Neural cell (in vitro differentiated cells): ENCODE measurements at regions not wholly inside any gene's neighbourhood (a gene's known extent, or its start where the extent isn't known, plus 50 kb on each side); places are given as distances from the start of the nearest gene placed in this dataset.

ENCODE experiments used
- H2AFZ ChIP-seq: fragments of 200-600, 300-800 bp; sonication (generic), shearing (Covaris generic); 2 replicates; pipeline ENCODE4 v1.6.0; 2014; ENCODE audit warnings: low read depth, mild to moderate bottlenecking, antibody characterized with exemption, low read length, moderate library complexity
- H3F3A ChIP-seq: fragments of 200-600 bp; shearing (Covaris generic); 2 replicates; pipeline ENCODE4 v1.6.1; 2016; ENCODE audit warnings: mild to moderate bottlenecking, moderate library complexity, mixed read lengths, antibody characterized with exemption, low read length; ENCODE audit not compliant: insufficient read depth, poor library complexity, severe bottlenecking
- H3K27ac ChIP-seq: fragments of 200-600, 300-800 bp; sonication (generic), shearing (Covaris generic); 2 replicates; pipeline ENCODE4 v1.5.1; 2014; ENCODE audit warnings: mild to moderate bottlenecking, low read length, moderate library complexity
- H3K27me3 ChIP-seq: fragments of 300-800, 200-600 bp; sonication (generic), shearing (Covaris generic); 2 replicates; pipeline ENCODE4 v1.6.0; 2014; ENCODE audit warnings: mild to moderate bottlenecking, low read depth, low read length, moderate library complexity; ENCODE audit not compliant: insufficient read depth
- H3K36me3 ChIP-seq: fragments of 300-800, 200-600 bp; sonication (generic), shearing (Covaris generic); 2 replicates; pipeline ENCODE4 v1.5.1; 2014; ENCODE audit warnings: mild to moderate bottlenecking, antibody characterized with exemption, low read length, moderate library complexity; ENCODE audit not compliant: insufficient read depth
- H3K4me2 ChIP-seq: fragments of 300-800, 200-600 bp; sonication (generic), shearing (Covaris generic); 2 replicates; pipeline ENCODE4 v1.6.0; 2014; ENCODE audit warnings: mild to moderate bottlenecking, low read length
- H3K4me3 ChIP-seq: fragments of 300-800, 200-600 bp; sonication (generic), shearing (Covaris generic); 2 replicates; pipeline ENCODE4 v1.5.1; 2014; ENCODE audit warnings: mild to moderate bottlenecking, low read length, moderate library complexity
- H3K79me2 ChIP-seq: fragments of 200-600 bp; shearing (Covaris generic); replicated peaks from 2 replicates; pipeline ENCODE4 v1.6.0; 2014; ENCODE audit warnings: mild to moderate bottlenecking, low read length, moderate library complexity; ENCODE audit not compliant: insufficient read depth
- H3K9ac ChIP-seq: fragments of 300-800, 200-600 bp; sonication (generic), shearing (Covaris generic); 2 replicates; pipeline ENCODE4 v1.6.1; 2016; ENCODE audit warnings: mild to moderate bottlenecking, low read length, mixed read lengths
- H3K9me2 ChIP-seq: fragments of 200-600 bp; shearing (Covaris generic); 2 replicates; pipeline ENCODE4 v1.6.1; 2016; ENCODE audit warnings: mild to moderate bottlenecking, low read length, mixed read lengths; ENCODE audit not compliant: insufficient read depth
- H3K9me3 ChIP-seq: fragments of 200-600, 300-800 bp; sonication (generic), shearing (Covaris generic); 2 replicates; pipeline ENCODE4 v1.6.1; 2016; ENCODE audit warnings: mild to moderate bottlenecking, mixed run types, low read length, moderate library complexity, mixed read lengths
- H4K20me1 ChIP-seq: fragments of 200-600 bp; shearing (Covaris generic); 2 replicates; pipeline ENCODE4 v1.6.1; 2016; ENCODE audit warnings: mild to moderate bottlenecking, mixed run types; ENCODE audit not compliant: insufficient read depth
- EP300 ChIP-seq: fragments of 450-650 bp; conservative IDR thresholded peaks from 2 replicates; pipeline ENCODE4 v1.6.1; 2014; ENCODE audit warnings: antibody characterized with exemption, mild to moderate bottlenecking, moderate library complexity; ENCODE audit not compliant: poor library complexity, severe bottlenecking
- EZH2 ChIP-seq: fragments of 200-600, 300-800 bp; shearing (Covaris generic), sonication (generic); IDR thresholded peaks from 2 replicates; pipeline ENCODE4 v1.6.1; 2014; ENCODE audit warnings: antibody characterized with exemption, low read length, borderline replicate concordance, mild to moderate bottlenecking; ENCODE audit not compliant: insufficient read depth, poor library complexity, severe bottlenecking
- MXI1 ChIP-seq: fragments of 450-650 bp; conservative IDR thresholded peaks from 2 replicates; pipeline ENCODE4 v1.6.1; 2014; ENCODE audit warnings: antibody characterized with exemption, mild to moderate bottlenecking; ENCODE audit not compliant: poor library complexity, severe bottlenecking
- POLR2AphosphoS5 ChIP-seq: IDR thresholded peaks from 2 replicates; pipeline ENCODE4 v1.6.1; 2012
- RAD21 ChIP-seq: fragments of 450-650 bp; conservative IDR thresholded peaks from 2 replicates; pipeline ENCODE4 v1.6.1; 2014; ENCODE audit warnings: antibody characterized with exemption, mild to moderate bottlenecking, moderate library complexity
- SMC3 ChIP-seq: fragments of 450-650 bp; conservative IDR thresholded peaks from 2 replicates; pipeline ENCODE4 v1.6.1; 2014; ENCODE audit warnings: antibody characterized with exemption, mild to moderate bottlenecking, moderate library complexity; ENCODE audit not compliant: poor library complexity
- TAF1 ChIP-seq: IDR thresholded peaks from 2 replicates; pipeline ENCODE4 v1.6.1; 2012; ENCODE audit warnings: low read depth
- TF ChIP-seq, protein P1 (sequence below): fragments of 450-650 bp; IDR thresholded peaks from 2 replicates; pipeline ENCODE4 v1.5.1; 2014; ENCODE audit warnings: antibody characterized with exemption, mild to moderate bottlenecking, moderate library complexity; ENCODE audit not compliant: poor library complexity, severe bottlenecking
- TF ChIP-seq, protein P2 (sequence below): IDR thresholded peaks from 2 replicates; pipeline ENCODE4 v1.6.1; 2012; ENCODE audit warnings: borderline replicate concordance

DNA sequence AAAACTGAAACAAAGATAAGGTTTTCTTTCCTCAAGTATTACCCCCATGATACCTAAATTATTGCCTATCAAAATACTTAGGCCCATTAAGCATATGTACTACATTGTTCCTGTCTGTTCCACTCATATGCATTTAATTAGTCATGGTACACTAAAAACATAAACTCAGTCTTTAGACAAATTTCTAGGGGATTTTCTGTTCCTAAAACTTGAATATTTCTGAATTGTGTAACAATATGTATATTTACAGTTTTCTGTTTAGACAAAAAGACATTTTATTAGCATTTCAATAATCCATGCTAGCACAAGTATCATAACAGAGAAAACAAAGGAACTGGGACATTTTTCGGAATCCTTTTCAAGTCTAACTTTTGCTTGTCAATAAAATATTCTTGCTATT is 234.2 kb downstream of the CRPPA start:
- H3F3A ChIP-seq: no peaks in the 10 kb centered on the region
- no peak overlapping the region for H2AFZ ChIP-seq
- no peaks in the 10 kb centered on the region for H3K27me3 ChIP-seq
- H3K9me3 ChIP-seq: no peaks in the 10 kb centered on the region
- no peaks in the 10 kb centered on the region for H3K9me2 ChIP-seq
- no peak overlapping the region for H3K4me3 ChIP-seq
- TF ChIP-seq, protein P1, sequence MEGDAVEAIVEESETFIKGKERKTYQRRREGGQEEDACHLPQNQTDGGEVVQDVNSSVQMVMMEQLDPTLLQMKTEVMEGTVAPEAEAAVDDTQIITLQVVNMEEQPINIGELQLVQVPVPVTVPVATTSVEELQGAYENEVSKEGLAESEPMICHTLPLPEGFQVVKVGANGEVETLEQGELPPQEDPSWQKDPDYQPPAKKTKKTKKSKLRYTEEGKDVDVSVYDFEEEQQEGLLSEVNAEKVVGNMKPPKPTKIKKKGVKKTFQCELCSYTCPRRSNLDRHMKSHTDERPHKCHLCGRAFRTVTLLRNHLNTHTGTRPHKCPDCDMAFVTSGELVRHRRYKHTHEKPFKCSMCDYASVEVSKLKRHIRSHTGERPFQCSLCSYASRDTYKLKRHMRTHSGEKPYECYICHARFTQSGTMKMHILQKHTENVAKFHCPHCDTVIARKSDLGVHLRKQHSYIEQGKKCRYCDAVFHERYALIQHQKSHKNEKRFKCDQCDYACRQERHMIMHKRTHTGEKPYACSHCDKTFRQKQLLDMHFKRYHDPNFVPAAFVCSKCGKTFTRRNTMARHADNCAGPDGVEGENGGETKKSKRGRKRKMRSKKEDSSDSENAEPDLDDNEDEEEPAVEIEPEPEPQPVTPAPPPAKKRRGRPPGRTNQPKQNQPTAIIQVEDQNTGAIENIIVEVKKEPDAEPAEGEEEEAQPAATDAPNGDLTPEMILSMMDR: no peak
- TF ChIP-seq TAF1 (no peak), EP300 (no peak), MXI1 (no peak), RAD21 (no peak), EZH2 (no peak), POLR2AphosphoS5 (no peak), SMC3 (no peak)
- TF ChIP-seq, protein P2, sequence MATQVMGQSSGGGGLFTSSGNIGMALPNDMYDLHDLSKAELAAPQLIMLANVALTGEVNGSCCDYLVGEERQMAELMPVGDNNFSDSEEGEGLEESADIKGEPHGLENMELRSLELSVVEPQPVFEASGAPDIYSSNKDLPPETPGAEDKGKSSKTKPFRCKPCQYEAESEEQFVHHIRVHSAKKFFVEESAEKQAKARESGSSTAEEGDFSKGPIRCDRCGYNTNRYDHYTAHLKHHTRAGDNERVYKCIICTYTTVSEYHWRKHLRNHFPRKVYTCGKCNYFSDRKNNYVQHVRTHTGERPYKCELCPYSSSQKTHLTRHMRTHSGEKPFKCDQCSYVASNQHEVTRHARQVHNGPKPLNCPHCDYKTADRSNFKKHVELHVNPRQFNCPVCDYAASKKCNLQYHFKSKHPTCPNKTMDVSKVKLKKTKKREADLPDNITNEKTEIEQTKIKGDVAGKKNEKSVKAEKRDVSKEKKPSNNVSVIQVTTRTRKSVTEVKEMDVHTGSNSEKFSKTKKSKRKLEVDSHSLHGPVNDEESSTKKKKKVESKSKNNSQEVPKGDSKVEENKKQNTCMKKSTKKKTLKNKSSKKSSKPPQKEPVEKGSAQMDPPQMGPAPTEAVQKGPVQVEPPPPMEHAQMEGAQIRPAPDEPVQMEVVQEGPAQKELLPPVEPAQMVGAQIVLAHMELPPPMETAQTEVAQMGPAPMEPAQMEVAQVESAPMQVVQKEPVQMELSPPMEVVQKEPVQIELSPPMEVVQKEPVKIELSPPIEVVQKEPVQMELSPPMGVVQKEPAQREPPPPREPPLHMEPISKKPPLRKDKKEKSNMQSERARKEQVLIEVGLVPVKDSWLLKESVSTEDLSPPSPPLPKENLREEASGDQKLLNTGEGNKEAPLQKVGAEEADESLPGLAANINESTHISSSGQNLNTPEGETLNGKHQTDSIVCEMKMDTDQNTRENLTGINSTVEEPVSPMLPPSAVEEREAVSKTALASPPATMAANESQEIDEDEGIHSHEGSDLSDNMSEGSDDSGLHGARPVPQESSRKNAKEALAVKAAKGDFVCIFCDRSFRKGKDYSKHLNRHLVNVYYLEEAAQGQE: no peak
- H3K9ac ChIP-seq: no peak overlapping the region
- H3K36me3 ChIP-seq: no peaks in the 10 kb centered on the region
- H3K4me2 ChIP-seq: no peak overlapping the region
- H3K27ac ChIP-seq: no peak overlapping the region
- H3K79me2 ChIP-seq: no peaks in the 10 kb centered on the region
- no peaks in the 10 kb centered on the region for H4K20me1 ChIP-seq

DNA sequence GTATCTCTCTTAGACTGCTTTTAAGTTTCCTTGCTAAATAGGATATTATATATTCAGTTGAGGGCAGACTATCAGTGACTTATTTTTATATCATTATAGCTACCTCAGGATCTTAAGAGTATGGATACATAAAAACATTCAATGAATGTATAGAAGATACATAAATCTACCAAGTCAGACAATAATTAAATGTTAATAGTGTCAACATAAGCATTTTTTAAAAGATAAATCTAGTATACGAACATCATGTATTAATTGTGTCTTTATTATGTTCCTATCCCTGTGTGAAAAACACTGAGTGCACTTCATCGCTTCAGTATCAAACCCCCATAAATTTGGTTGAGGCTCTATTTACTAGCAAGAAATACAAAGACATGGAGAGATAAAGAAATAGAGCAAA is 242.8 kb downstream of the CRPPA start:
- Histone ChIP-seq H3K27ac (no peak overlapping the region), H3K4me3 (no peak overlapping the region), H3K36me3 (no peaks in the 10 kb centered on the region), H3K9me2 (no peaks in the 10 kb centered on the region), H3F3A (no peaks in the 10 kb centered on the region), H3K9ac (no peak overlapping the region), H4K20me1 (no peaks in the 10 kb centered on the region), H3K4me2 (no peak overlapping the region), H3K79me2 (no peaks in the 10 kb centered on the region), H3K9me3 (no peaks in the 10 kb centered on the region), H3K27me3 (no peaks in the 10 kb centered on the region), H2AFZ (no peak overlapping the region)
- TF ChIP-seq SMC3: no peak
- TF ChIP-seq, protein P1: no peak
- TF ChIP-seq EP300: no peak
- TF ChIP-seq POLR2AphosphoS5: no peak
- no peak for TF ChIP-seq TAF1
- TF ChIP-seq RAD21: no peak
- no peak for TF ChIP-seq MXI1
- no peak for TF ChIP-seq EZH2
- TF ChIP-seq, protein P2: no peak
